Neural crest cell (in vitro differentiated cells): ENCODE measurements at regions not wholly inside any gene's neighbourhood (a gene's known extent, or its start where the extent isn't known, plus 50 kb on each side); places are given as distances from the start of the nearest gene placed in this dataset.

ENCODE experiments used
- DNase-seq: peaks from one replicate; pipeline ENCODE4 v3.0.0; 2021; ENCODE audit warnings: low read depth, mixed read lengths, low spot score
- H3K27ac Mint-ChIP-seq: one replicate; pipeline ENCODE4 v1.8.0; 2021; ENCODE audit warnings: mild to moderate bottlenecking, mixed read lengths; ENCODE audit not compliant: unreplicated experiment
- H3K27me3 Mint-ChIP-seq: 2 replicates; pipeline ENCODE4 v1.8.0; 2021; ENCODE audit warnings: low read depth, mild to moderate bottlenecking, mixed read lengths
- H3K36me3 Mint-ChIP-seq: 2 replicates; pipeline ENCODE4 v1.8.0; 2021; ENCODE audit warnings: low read depth, mild to moderate bottlenecking, mixed read lengths
- H3K4me1 Mint-ChIP-seq: 2 replicates; pipeline ENCODE4 v1.8.0; 2021; ENCODE audit warnings: mixed read lengths
- H3K4me3 Mint-ChIP-seq: one replicate; pipeline ENCODE4 v1.8.0; 2021; ENCODE audit warnings: mild to moderate bottlenecking, mixed read lengths
- H3K9me3 Mint-ChIP-seq: 2 replicates; pipeline ENCODE4 v1.8.0; 2021; ENCODE audit warnings: mixed read lengths
- CTCF ChIP-seq: fragments of 200-600 bp; sonication (generic); conservative IDR thresholded peaks from 2 replicates; pipeline ENCODE4 v1.5.0; 2021; ENCODE audit warnings: antibody characterized with exemption, mild to moderate bottlenecking

- Mint-ChIP-seq H3K27ac (no peak overlapping the region), H3K4me3 (no peak overlapping the region), H3K4me1 (peaks cover 5% of the 10 kb centered on the region), H3K36me3 (peaks cover 2% of the 10 kb centered on the region), H3K27me3 (no peaks in the 10 kb centered on the region), H3K9me3 (peaks cover 24% of the 10 kb centered on the region)
- no peak for TF ChIP-seq CTCF
- no peak for DNase-seq
These were observed 244.8 kb upstream of the CDYL start for GRCh38 chr6:4531406-4531805.

GRCh38 chr6:4522453-4522852 is 253.8 kb upstream of the CDYL start:
- H3K4me1 Mint-ChIP-seq: no peaks in the 10 kb centered on the region
- no peak overlapping the region for H3K27ac Mint-ChIP-seq
- no peaks in the 10 kb centered on the region for H3K36me3 Mint-ChIP-seq
- TF ChIP-seq CTCF: no peak
- no peak for DNase-seq
- no peak overlapping the region for H3K4me3 Mint-ChIP-seq
- H3K9me3 Mint-ChIP-seq: no peaks in the 10 kb centered on the region
- H3K27me3 Mint-ChIP-seq: no peaks in the 10 kb centered on the region

GRCh38 chr6:4521070-4521469 is 255.1 kb upstream of the CDYL start:
- peak overlapping the region; percentile 79 for H3K27ac Mint-ChIP-seq

GRCh38 chr6:4518506-4518905 is 257.7 kb upstream of the CDYL start:
- H3K9me3 Mint-ChIP-seq: no peaks in the 10 kb centered on the region
- no peak for DNase-seq
- no peak overlapping the region for H3K27ac Mint-ChIP-seq
- no peaks in the 10 kb centered on the region for H3K4me1 Mint-ChIP-seq
- no peak for TF ChIP-seq CTCF
- no peaks in the 10 kb centered on the region for H3K27me3 Mint-ChIP-seq
- no peak overlapping the region for H3K4me3 Mint-ChIP-seq
- H3K36me3 Mint-ChIP-seq: no peaks in the 10 kb centered on the region

More at GRCh38 chr6:4521070-4521469, 255.1 kb upstream of the CDYL start:
- Mint-ChIP-seq H3K27me3 (no peaks in the 10 kb centered on the region), H3K4me1 (no peaks in the 10 kb centered on the region), H3K36me3 (no peaks in the 10 kb centered on the region), H3K4me3 (no peak overlapping the region), H3K9me3 (no peaks in the 10 kb centered on the region)
- DNase-seq: no peak
- no peak for TF ChIP-seq CTCF

GRCh38 chr6:4516206-4516605 is 260.0 kb upstream of the CDYL start:
- TF ChIP-seq CTCF: no peak
- H3K9me3 Mint-ChIP-seq: no peaks in the 10 kb centered on the region
- no peak overlapping the region for H3K4me3 Mint-ChIP-seq
- H3K27me3 Mint-ChIP-seq: no peaks in the 10 kb centered on the region
- H3K4me1 Mint-ChIP-seq: no peaks in the 10 kb centered on the region
- no peaks in the 10 kb centered on the region for H3K36me3 Mint-ChIP-seq
- H3K27ac Mint-ChIP-seq: no peak overlapping the region
- DNase-seq: no peak

- no peak for DNase-seq
- Mint-ChIP-seq H3K27ac (no peak overlapping the region), H3K27me3 (no peaks in the 10 kb centered on the region), H3K4me1 (no peaks in the 10 kb centered on the region), H3K9me3 (peaks cover under 1% of the 10 kb centered on the region), H3K4me3 (no peak overlapping the region), H3K36me3 (no peaks in the 10 kb centered on the region)
- no peak for TF ChIP-seq CTCF
These were observed 262.6 kb upstream of the CDYL start for GRCh38 chr6:4513561-4513960.
